ENCODE measurements at regions not wholly inside any gene's neighbourhood (a gene's known extent, or its start where the extent isn't known, plus 50 kb on each side); places are given as distances from the start of the nearest gene placed in this dataset.

- no peak for ATAC-seq
- intact Hi-C loops (cut with micrococcal nuclease): no loop called here
- DNase-seq: no peak
These were observed 80.4 kb upstream of the EEA1 start for GRCh38 chr12:93009533-93009932.

GRCh38 chr12:93010461-93010860, 81.4 kb upstream of the EEA1 start:
- intact Hi-C loops (cut with micrococcal nuclease): no loop called here
- ATAC-seq (no peak), DNase-seq (no peak)

DNA sequence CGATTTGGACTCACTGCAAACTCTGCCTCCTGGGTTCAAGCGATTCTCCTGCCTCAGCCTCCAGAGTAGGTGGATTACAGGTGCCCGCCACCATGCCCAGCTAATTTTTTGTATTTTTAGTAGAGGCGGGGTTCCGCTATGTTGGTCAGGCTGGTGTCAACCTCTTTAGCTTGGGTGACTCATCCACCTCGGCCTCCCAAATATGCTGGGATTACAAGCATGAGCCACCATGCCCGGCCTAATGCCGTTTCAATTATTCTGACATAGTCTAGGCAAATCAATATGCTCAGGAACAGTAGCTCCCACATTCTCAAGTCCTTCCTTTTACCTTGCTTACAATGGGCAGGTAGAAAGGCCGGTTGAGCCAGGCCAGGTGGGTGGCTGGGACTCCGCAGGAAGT, 82.0 kb upstream of the EEA1 start:
- DNase-seq: no peak
- ATAC-seq: no peak
- intact Hi-C loops (cut with micrococcal nuclease): no loop called here

DNA sequence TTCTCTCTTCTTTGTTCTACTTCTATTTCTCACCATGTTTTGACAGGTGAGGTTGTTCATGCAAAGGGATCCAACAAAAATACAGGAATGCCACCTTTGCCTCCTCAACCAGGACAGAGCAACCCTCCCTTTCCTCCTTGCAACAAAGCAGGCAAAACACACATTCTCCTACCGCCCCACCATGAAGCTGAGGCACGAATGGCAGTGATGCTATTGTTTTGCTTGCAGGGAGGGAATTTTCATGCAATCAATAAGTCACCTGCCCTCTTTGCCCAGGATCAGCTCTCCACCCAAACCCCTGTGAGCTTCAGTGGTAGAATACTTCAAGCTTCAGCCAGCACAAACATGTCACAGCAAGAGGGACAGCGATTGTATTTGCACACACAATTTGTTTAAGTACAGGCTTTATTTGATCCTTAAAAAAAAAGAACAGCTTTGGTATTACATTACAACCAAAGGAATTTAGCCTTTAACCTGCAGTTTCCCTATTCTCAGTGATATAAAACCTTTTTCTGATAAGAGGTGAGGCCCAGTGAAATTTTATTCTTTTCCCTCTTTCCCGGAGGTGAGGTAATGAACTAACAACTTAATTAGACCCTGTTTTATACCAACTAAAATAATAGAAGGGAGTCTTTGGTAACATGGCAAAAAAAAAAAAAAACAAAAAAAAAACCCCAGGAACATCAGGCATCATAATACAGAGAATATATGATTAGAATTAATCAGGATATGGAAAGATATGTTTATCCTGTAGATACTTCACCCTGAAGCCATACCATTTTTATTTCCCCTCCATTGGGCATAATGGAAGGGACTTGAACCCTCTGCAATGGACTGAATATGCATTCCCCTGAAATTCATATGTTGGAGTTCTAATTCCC, 87.0 kb upstream of the EEA1 start:
- no peak for ATAC-seq
- no peak for DNase-seq
- intact Hi-C loops (cut with micrococcal nuclease): no loop called here

GRCh38 chr12:93016752-93017350, 87.8 kb upstream of the EEA1 start:
- intact Hi-C loops (cut with micrococcal nuclease): no loop called here
- ATAC-seq (no peak), DNase-seq (no peak)

- DNase-seq (no peak), ATAC-seq (no peak)
- intact Hi-C loops (cut with micrococcal nuclease): no loop called here
These were observed 89.5 kb upstream of the EEA1 start for GRCh38 chr12:93018610-93019009.

DNA sequence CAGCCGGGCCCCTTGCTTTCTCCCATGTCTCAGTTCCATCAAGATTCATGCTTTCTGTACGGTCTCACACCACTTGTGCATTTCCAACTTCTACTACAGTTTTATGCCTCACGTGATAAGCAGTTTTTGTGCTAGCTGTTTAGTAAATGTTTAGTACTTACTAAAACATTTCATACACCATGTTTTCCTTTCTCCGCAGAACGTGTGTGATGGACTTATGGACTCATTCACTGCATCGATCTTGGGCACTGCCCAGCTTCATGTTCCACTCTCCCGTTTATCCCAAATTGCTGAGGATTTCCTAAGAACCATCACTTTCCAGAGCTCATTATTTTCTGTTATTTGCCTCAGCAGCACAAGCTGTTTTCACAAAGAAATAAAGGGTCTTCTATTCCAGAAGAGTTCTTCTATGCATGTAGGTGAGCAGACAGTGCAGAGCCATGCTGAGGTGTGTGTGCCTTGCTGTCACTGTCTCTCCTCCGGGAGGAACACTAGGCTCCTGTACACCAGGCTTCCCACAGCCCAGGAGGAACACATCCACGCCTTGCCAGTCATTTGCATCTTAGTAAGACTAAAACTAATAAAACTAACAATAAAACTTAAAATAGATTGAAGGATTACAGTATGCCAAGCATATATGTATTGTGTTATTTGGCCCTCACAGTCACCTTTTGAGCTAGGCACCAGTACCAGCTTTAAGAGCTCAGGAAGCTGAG, 90.3 kb upstream of the EEA1 start:
- ATAC-seq: no peak
- no peak for DNase-seq
- intact Hi-C loops (cut with micrococcal nuclease): no loop called here

GRCh38 chr12:93019975-93020630, 91.0 kb upstream of the EEA1 start:
- DNase-seq: no peak
- intact Hi-C loops (cut with micrococcal nuclease): no loop called here
- ATAC-seq: no peak

DNA sequence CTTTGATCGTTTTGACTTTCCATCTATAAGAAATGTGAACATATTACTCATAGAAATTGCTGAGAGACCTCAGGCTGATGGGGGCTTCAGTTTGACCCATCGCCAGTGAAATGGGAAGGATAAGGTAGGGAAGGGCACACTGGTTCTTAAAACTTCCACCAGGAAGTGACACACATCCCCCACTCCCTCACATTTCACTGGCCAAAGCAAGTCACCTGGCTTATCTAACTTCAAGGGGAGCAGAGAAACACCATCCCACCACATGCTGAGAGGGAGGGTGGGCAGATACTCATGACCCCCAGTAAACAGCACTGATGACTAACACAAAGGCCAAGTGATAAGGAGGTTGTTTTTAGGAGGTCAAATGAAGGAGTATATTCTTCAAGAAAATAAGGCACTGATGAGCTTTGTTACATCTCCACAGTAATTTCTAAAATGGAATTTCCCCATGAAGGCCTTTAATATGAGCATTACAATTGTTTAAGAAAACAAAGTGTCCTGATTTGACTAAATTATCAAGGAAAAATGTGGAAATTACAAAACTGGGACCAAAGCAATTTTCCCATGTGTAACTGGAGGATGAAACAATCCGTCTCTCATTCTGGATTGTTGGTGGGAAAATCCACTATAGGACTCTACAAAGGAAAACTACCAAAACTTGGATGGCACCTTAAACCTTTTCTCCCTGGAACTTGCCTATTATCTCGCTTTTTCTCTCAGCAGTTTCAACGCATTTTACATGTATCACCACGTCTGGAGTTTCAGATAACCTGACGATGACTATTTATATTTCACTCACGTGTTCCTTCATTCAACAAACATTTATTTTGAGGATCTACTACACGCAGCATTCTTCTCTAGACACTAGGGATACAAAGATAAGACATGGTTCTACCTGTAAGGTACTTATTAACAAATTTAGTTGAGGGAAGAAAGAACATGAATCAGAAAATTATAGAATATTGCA, 91.8 kb upstream of the EEA1 start:
- DNase-seq: no peak
- intact Hi-C loops (cut with micrococcal nuclease): no loop called here
- no peak for ATAC-seq

DNA sequence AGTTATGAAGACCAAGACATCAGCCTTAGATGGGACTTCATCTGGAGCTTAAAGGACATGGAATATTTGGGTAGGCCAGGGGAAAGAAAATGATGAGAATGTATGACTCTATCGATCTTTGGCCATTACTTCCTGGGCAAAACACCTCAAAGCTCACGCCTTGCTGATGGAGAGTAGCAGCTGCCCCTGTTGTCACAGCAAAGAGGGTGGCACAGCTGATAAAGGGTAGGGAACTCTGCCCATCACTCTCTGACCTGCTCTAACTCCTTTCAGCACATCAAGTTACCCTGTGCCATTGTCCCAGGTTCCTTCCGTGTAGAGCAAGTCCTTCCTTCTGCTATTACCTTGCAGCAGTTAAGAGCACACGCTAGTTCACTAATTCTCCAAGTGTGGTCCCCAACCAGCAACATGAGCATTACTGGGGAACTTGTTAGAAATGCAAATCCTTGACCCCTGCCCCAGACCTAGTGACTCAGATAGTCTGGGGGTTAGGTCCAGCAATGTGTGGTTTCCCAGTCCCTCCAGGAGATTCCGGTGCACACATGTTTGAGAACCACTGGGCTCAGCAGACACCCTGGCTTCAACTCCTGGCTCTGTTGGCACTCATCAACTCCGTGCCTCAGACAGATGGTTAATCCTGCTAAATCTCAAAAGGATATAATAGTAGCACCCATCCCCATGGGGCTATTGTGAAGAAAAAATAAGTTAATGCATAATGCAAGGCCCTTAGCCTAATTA, 93.7 kb upstream of the EEA1 start:
- ATAC-seq (peak; percentile 71), DNase-seq (no peak)
- intact Hi-C loops (cut with micrococcal nuclease): no loop called here

DNA sequence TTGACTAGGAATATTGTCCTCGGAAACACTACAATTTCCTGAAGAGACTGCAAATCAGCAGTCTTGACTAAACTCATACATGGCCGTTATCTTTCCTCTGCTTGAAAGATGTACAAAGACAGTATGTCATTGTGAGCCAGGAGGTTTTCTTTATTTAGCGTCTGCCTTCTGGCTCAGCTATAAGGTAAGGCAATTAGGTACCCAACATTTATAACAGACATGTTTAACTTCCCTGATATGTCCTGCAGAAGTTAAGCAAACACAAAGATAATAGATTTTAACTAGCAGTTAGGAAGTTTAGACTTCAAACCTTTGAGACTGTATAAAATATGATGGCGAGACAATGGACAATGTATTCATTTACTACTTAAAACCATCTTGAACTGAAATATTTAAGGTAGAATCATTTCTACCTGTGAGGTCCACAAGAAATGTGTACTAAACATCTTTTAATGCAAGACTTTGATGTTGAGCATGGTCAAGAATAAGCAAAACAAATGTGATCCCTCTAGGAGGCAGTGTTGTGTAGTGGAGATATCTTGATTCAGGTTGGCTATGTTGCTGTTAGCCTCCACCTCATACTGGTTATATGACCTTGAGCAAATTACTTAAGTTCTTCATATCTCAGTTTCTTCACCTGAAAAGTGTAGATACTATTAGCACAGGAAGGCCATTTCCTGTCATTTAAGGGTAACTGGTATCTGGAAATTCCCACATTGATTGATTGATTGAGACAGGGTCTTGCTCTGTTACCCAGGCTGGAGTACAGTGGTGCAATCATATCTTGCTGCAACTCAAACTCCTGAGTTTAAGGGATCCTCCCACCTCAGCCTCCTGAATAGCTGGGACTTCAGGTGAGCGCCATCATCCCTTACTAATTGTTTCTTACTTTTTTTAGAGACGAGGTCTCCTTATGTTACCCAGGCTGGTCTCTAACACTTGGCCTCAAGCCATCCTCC, 96.3 kb upstream of the EEA1 start:
- intact Hi-C loops (cut with micrococcal nuclease): no loop called here
- DNase-seq (no peak), ATAC-seq (peak; percentile 22)

GRCh38 chr12:93027041-93027440, 97.9 kb upstream of the EEA1 start:
- DNase-seq (no peak), ATAC-seq (no peak)
- intact Hi-C loops (cut with micrococcal nuclease): no loop called here

- peak; percentile 49 for DNase-seq
- intact Hi-C loops (cut with micrococcal nuclease): no loop called here
- peak; percentile 90 for ATAC-seq
These were observed 100.0 kb upstream of the EEA1 start for GRCh38 chr12:93029091-93029490.

GRCh38 chr12:93031028-93031427, 101.9 kb upstream of the EEA1 start:
- ATAC-seq: no peak
- intact Hi-C loops (cut with micrococcal nuclease): no loop called here
- no peak for DNase-seq

DNA sequence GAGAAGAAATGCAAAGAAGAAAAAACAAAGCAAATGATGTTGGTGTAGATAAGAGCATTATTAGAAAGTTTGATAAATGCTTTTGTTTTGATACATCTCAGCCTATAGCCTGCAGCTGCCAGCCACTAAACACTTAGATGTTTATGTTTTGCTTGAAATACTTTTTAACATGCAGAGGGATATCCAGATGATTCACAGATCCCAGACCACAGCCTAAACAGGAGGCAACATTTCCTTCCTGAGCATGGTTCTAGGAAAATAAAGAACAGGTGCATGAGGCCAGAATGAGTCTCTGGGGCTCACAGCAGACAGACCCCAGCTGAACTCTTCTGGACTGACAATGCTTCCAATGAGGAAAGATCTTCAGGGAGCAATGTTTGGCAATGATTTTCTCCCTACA, 103.7 kb upstream of the EEA1 start:
- intact Hi-C loops (cut with micrococcal nuclease): no loop called here
- DNase-seq: no peak
- ATAC-seq: no peak

DNA sequence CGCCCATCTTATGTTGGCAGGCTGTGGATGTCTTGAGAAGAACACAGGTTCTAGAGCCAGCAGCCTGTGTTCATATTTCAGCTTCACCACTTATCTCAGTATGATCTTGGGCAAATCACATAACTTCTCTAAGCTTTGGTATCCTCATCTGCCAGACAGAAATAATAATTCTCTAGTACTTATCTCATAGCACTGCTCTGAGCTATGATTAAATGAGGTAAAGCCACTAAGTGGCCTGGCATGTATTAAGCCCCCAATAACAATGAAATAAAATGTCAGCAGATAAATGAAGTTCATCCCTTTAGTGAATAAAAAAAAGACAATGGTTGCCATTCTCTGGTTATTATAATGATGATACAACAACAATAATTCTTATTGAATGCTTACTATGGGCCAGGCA, 104.9 kb upstream of the EEA1 start:
- DNase-seq: no peak
- intact Hi-C loops (cut with micrococcal nuclease): no loop called here
- no peak for ATAC-seq

GRCh38 chr12:93039062-93039461, 110.0 kb upstream of the EEA1 start:
- ATAC-seq: no peak
- no peak for DNase-seq
- intact Hi-C loops (cut with micrococcal nuclease): no loop called here
